Ishikawa (cell line): ENCODE measurements at regions not wholly inside any gene's neighbourhood (a gene's known extent, or its start where the extent isn't known, plus 50 kb on each side); places are given as distances from the start of the nearest gene placed in this dataset.

ENCODE experiments used
- EP300 ChIP-seq: IDR thresholded peaks from 2 replicates; pipeline ENCODE4 v1.6.1; 2012; ENCODE audit warnings: borderline replicate concordance
- RAD21 ChIP-seq: IDR thresholded peaks from 2 replicates; pipeline ENCODE4 v1.6.1; 2012; ENCODE audit warnings: low read depth
- REST ChIP-seq: IDR thresholded peaks from 2 replicates; pipeline ENCODE4 v1.6.1; 2012; ENCODE audit warnings: low read depth, mild to moderate bottlenecking
- TAF1 ChIP-seq: IDR thresholded peaks from 2 replicates; pipeline ENCODE4 v1.6.1; 2012; ENCODE audit warnings: low read depth, mild to moderate bottlenecking
- TCF12 ChIP-seq: IDR thresholded peaks from 2 replicates; pipeline ENCODE4 v1.6.1; 2012; ENCODE audit warnings: low read depth
- TEAD4 ChIP-seq: IDR thresholded peaks from 2 replicates; pipeline ENCODE4 v1.6.1; 2012
- YY1 ChIP-seq: IDR thresholded peaks from 2 replicates; pipeline ENCODE4 v1.6.1; 2012; ENCODE audit warnings: low read depth

DNA sequence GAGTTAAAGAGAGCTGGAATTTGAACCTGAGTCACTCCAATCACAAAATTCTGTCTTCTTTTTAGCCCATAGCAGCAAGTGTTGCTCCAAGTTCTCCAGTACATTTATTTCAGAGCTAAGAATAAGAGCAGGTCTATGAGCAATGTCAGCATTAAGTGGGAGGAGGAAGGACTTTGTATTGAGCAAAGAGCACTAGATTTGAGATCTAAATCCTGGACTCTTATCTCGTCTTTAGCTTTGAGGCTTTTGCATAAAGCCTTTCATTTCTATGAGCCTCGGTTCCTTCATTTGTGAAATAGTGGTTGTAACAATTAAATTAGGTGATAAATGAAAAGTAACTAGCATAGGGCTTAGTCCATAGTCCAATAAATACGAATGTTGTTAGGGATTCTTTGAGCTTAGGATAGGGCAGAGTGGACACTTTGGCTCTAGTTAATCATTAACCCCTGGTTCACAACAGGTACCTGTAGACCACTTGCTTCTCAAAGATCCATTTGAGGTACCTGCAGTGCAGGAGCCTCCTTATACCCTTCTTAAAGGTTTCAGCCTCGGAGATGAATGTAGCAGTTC lies 464.1 kb upstream of the KLF4 start:
- no peak for TF ChIP-seq TCF12
- no peak for TF ChIP-seq EP300
- no peak for TF ChIP-seq TEAD4
- no peak for TF ChIP-seq TAF1
- no peak for TF ChIP-seq YY1
- TF ChIP-seq REST = no peak
- no peak for TF ChIP-seq RAD21
